ENCODE measurements at regions not wholly inside any gene's neighbourhood (a gene's known extent, or its start where the extent isn't known, plus 50 kb on each side); places are given as distances from the start of the nearest gene placed in this dataset.

- peaks cover 3 to 4% of the 10 kb centered on the region in 2 donors for H3K36me3 Mint-ChIP-seq (ENCODE audit: insufficient read depth in 2 of 2)
- ATAC-seq (replicated peaks in 1 of 2) = no peak
- no peaks in the 10 kb centered on the region for H3K27me3 Mint-ChIP-seq (ENCODE audit: low read depth)
- no peak overlapping the region for H3K27ac Mint-ChIP-seq
- peaks cover 21% of the 10 kb centered on the region for H3K4me1 Mint-ChIP-seq (ENCODE audit: low read depth)
- H3K4me3 Mint-ChIP-seq = no peak overlapping the region
- DNase-seq = no peak
- peaks cover 2 to 4% of the 10 kb centered on the region in 2 donors for H3K9me3 Mint-ChIP-seq
Observed at GRCh38 chr11:104795501-104796213, 102.6 kb downstream of the CASP12 start.

- peaks cover 2 to 4% of the 10 kb centered on the region in 2 donors for H3K36me3 Mint-ChIP-seq (ENCODE audit: insufficient read depth in 2 of 2)
Observed at GRCh38 chr11:104792861-104793260, 105.4 kb downstream of the CASP12 start.

GRCh38 chr11:104791896-104792295 lies 106.4 kb downstream of the CASP12 start:
- Mint-ChIP-seq H3K4me3 (no peak overlapping the region), H3K4me1 (ENCODE audit: low read depth) (no peaks in the 10 kb centered on the region), H3K9me3 (peaks cover 0 to 4% of the 10 kb centered on the region in 2 donors), H3K27ac (no peak overlapping the region), H3K36me3 (ENCODE audit: insufficient read depth in 2 of 2) (peaks cover 2% of the 10 kb centered on the region in 2 donors), H3K27me3 (ENCODE audit: low read depth) (no peaks in the 10 kb centered on the region)
- ATAC-seq (replicated peaks in 1 of 2) = no peak
- DNase-seq = no peak

More at GRCh38 chr11:104792861-104793260, 105.4 kb downstream of the CASP12 start:
- Mint-ChIP-seq H3K9me3 (peaks cover 2 to 4% of the 10 kb centered on the region in 2 donors), H3K27ac (peak overlapping the region; percentile 63), H3K27me3 (ENCODE audit: low read depth) (no peaks in the 10 kb centered on the region), H3K4me3 (no peak overlapping the region), H3K4me1 (ENCODE audit: low read depth) (no peaks in the 10 kb centered on the region)
- DNase-seq = no peak
- no peak for ATAC-seq (replicated peaks in 1 of 2)

GRCh38 chr11:104784684-104785460 lies 113.4 kb downstream of the CASP12 start:
- DNase-seq (no peak), ATAC-seq (replicated peaks in 1 of 2) (no peak)
- Mint-ChIP-seq H3K36me3 (ENCODE audit: insufficient read depth in 2 of 2) (no peaks in the 10 kb centered on the region), H3K27ac (no peak overlapping the region), H3K27me3 (ENCODE audit: low read depth) (no peaks in the 10 kb centered on the region), H3K4me3 (no peak overlapping the region), H3K4me1 (ENCODE audit: low read depth) (no peaks in the 10 kb centered on the region), H3K9me3 (no peaks in the 10 kb centered on the region)

GRCh38 chr11:104783241-104783640 lies 115.0 kb downstream of the CASP12 start:
- ATAC-seq (replicated peaks in 1 of 2) (no peak), DNase-seq (no peak)
- Mint-ChIP-seq H3K36me3 (ENCODE audit: insufficient read depth in 2 of 2) (no peaks in the 10 kb centered on the region), H3K4me1 (ENCODE audit: low read depth) (no peaks in the 10 kb centered on the region), H3K4me3 (no peak overlapping the region), H3K27ac (no peak overlapping the region), H3K27me3 (ENCODE audit: low read depth) (no peaks in the 10 kb centered on the region), H3K9me3 (no peaks in the 10 kb centered on the region)

GRCh38 chr11:104782377-104782754 lies 115.9 kb downstream of the CASP12 start:
- Mint-ChIP-seq H3K27ac (no peak overlapping the region), H3K4me3 (no peak overlapping the region), H3K4me1 (ENCODE audit: low read depth) (no peaks in the 10 kb centered on the region), H3K9me3 (no peaks in the 10 kb centered on the region), H3K27me3 (ENCODE audit: low read depth) (no peaks in the 10 kb centered on the region), H3K36me3 (ENCODE audit: insufficient read depth in 2 of 2) (no peaks in the 10 kb centered on the region)
- DNase-seq = no peak
- ATAC-seq (replicated peaks in 1 of 2) = no peak

GRCh38 chr11:104781719-104782376 lies 116.4 kb downstream of the CASP12 start:
- H3K27ac Mint-ChIP-seq = no peak overlapping the region
- no peaks in the 10 kb centered on the region for H3K27me3 Mint-ChIP-seq (ENCODE audit: low read depth)
- no peak for ATAC-seq (replicated peaks in 1 of 2)
- H3K4me3 Mint-ChIP-seq = no peak overlapping the region
- H3K4me1 Mint-ChIP-seq (ENCODE audit: low read depth) = no peaks in the 10 kb centered on the region
- no peaks in the 10 kb centered on the region for H3K9me3 Mint-ChIP-seq
- H3K36me3 Mint-ChIP-seq (ENCODE audit: insufficient read depth in 2 of 2) = no peaks in the 10 kb centered on the region
- no peak for DNase-seq

- H3K4me1 Mint-ChIP-seq (ENCODE audit: low read depth) = no peaks in the 10 kb centered on the region
- H3K27me3 Mint-ChIP-seq (ENCODE audit: low read depth) = no peaks in the 10 kb centered on the region
Observed at GRCh38 chr11:104781037-104781436, 117.2 kb downstream of the CASP12 start.

GRCh38 chr11:104776501-104777170 lies 121.6 kb downstream of the CASP12 start:
- Mint-ChIP-seq H3K36me3 (ENCODE audit: insufficient read depth in 2 of 2) (peaks cover 4 to 6% of the 10 kb centered on the region in 2 donors), H3K4me3 (no peak overlapping the region), H3K27me3 (ENCODE audit: low read depth) (no peaks in the 10 kb centered on the region), H3K9me3 (peaks cover 0 to 2% of the 10 kb centered on the region in 2 donors), H3K4me1 (ENCODE audit: low read depth) (peaks cover 14% of the 10 kb centered on the region), H3K27ac (no peak overlapping the region)
- ATAC-seq (replicated peaks in 1 of 2) (no peak), DNase-seq (no peak)

More at GRCh38 chr11:104781037-104781436, 117.2 kb downstream of the CASP12 start:
- DNase-seq = no peak
- ATAC-seq (replicated peaks in 1 of 2) = no peak
- Mint-ChIP-seq H3K27ac (no peak overlapping the region), H3K36me3 (ENCODE audit: insufficient read depth in 2 of 2) (peaks cover 0 to under 1% of the 10 kb centered on the region in 2 donors), H3K9me3 (no peaks in the 10 kb centered on the region), H3K4me3 (no peak overlapping the region)

- Mint-ChIP-seq H3K9me3 (peaks cover 0 to 2% of the 10 kb centered on the region in 2 donors), H3K27me3 (ENCODE audit: low read depth) (no peaks in the 10 kb centered on the region), H3K27ac (no peak overlapping the region), H3K36me3 (ENCODE audit: insufficient read depth in 2 of 2) (peaks cover 4 to 6% of the 10 kb centered on the region in 2 donors), H3K4me3 (no peak overlapping the region), H3K4me1 (ENCODE audit: low read depth) (peaks cover 14% of the 10 kb centered on the region)
- no peak for ATAC-seq (replicated peaks in 1 of 2)
- no peak for DNase-seq
Observed at GRCh38 chr11:104774578-104774977, 123.7 kb downstream of the CASP12 start.

- peaks cover 14% of the 10 kb centered on the region for H3K4me1 Mint-ChIP-seq (ENCODE audit: low read depth)
- H3K36me3 Mint-ChIP-seq (ENCODE audit: insufficient read depth in 2 of 2) = peaks cover 5 to 6% of the 10 kb centered on the region in 2 donors
- H3K9me3 Mint-ChIP-seq = peaks cover 0 to 4% of the 10 kb centered on the region in 2 donors
- DNase-seq (no peak), ATAC-seq (replicated peaks in 1 of 2) (peak in 1 of 2 donors; percentile 42)
- no peak overlapping the region for H3K4me3 Mint-ChIP-seq
- no peak overlapping the region for H3K27ac Mint-ChIP-seq
- no peaks in the 10 kb centered on the region for H3K27me3 Mint-ChIP-seq (ENCODE audit: low read depth)
Observed at GRCh38 chr11:104772806-104773241, 125.4 kb downstream of the CASP12 start.

- DNase-seq = no peak
- ATAC-seq (replicated peaks in 1 of 2) = no peak
- Mint-ChIP-seq H3K4me1 (ENCODE audit: low read depth) (peaks cover 14% of the 10 kb centered on the region), H3K27me3 (ENCODE audit: low read depth) (no peaks in the 10 kb centered on the region), H3K36me3 (ENCODE audit: insufficient read depth in 2 of 2) (peaks cover 5 to 6% of the 10 kb centered on the region in 2 donors), H3K9me3 (peaks cover 0 to 4% of the 10 kb centered on the region in 2 donors), H3K4me3 (no peak overlapping the region), H3K27ac (no peak overlapping the region)
Observed at GRCh38 chr11:104771763-104772162, 126.5 kb downstream of the CASP12 start.
